Liver (tissue), 8 donors: ENCODE measurements at regions not wholly inside any gene's neighbourhood (a gene's known extent, or its start where the extent isn't known, plus 50 kb on each side); places are given as distances from the start of the nearest gene placed in this dataset.

Experiments used
- DNase-seq: peaks from one replicate; pipeline ENCODE4 v3.0.0-alpha.2; 2017; ENCODE audit warnings: low spot score
- H3K27ac ChIP-seq, 2 donors: one replicate each; pipeline ENCODE4 v1.7.0; 2013; ENCODE audit warnings: inconsistent platforms in 2 of 2, low read length in 2 of 2, control low read depth in 1 of 2, low read depth in 1 of 2, mild to moderate bottlenecking in 1 of 2
- H3K27me3 ChIP-seq, 4 donors: one replicate each; pipeline versions ENCODE4 v1.6.1 to v1.7.0; 2013; ENCODE audit warnings: low read length in 3 of 4, inconsistent platforms in 1 of 4, mild to moderate bottlenecking in 1 of 4, moderate library complexity in 1 of 4; ENCODE audit not compliant: control insufficient read depth in 4 of 4, insufficient read depth in 4 of 4
- H3K36me3 ChIP-seq, 4 donors: one replicate each; pipeline versions ENCODE4 v1.6.1 to v1.7.0; 2013; ENCODE audit warnings: low read length in 3 of 4, mild to moderate bottlenecking in 3 of 4, low read depth in 1 of 4, moderate library complexity in 1 of 4; ENCODE audit not compliant: control insufficient read depth in 4 of 4, insufficient read depth in 3 of 4
- H3K4me1 ChIP-seq, 4 donors: one replicate each; pipeline versions ENCODE4 v1.6.1 to v1.7.0; 2013; ENCODE audit warnings: low read length in 3 of 4, mild to moderate bottlenecking in 3 of 4, moderate library complexity in 1 of 4; ENCODE audit not compliant: control insufficient read depth in 4 of 4, insufficient read depth in 4 of 4
- H3K4me3 ChIP-seq, 3 donors: one replicate each; pipeline versions ENCODE4 v1.6.1 to v1.7.0; 2013; ENCODE audit warnings: low read length in 3 of 3, control low read depth in 1 of 3, low read depth in 1 of 3, mild to moderate bottlenecking in 1 of 3
- H3K9ac ChIP-seq, 2 donors: one replicate each; pipeline ENCODE4 v1.7.0; 2013; ENCODE audit warnings: low read length in 2 of 2, mild to moderate bottlenecking in 2 of 2, moderate library complexity in 2 of 2, control low read depth in 1 of 2, low read depth in 1 of 2
- H3K9me3 ChIP-seq, 4 donors: one replicate each; pipeline versions ENCODE4 v1.6.1 to v1.7.0; 2013; ENCODE audit warnings: low read length in 3 of 4; ENCODE audit not compliant: control insufficient read depth in 4 of 4
- EGR1 ChIP-seq, 2 donors: IDR thresholded peaks; 2 replicates each; pipeline ENCODE4 v1.6.1; 2016 to 2018; ENCODE audit warnings: antibody characterized with exemption in 2 of 2, low read depth in 2 of 2
- FOXA1 ChIP-seq: IDR thresholded peaks from 2 replicates; pipeline ENCODE4 v1.6.1; 2016; ENCODE audit warnings: antibody characterized with exemption
- FOXA2 ChIP-seq: IDR thresholded peaks from 2 replicates; pipeline ENCODE4 v1.6.1; 2016; ENCODE audit warnings: antibody characterized with exemption
- GABPA ChIP-seq, 2 donors: IDR thresholded peaks in 1 of 2; conservative IDR thresholded peaks in 1 of 2; 2 replicates each; pipeline ENCODE4 v1.6.1; 2016; ENCODE audit warnings: antibody characterized with exemption in 2 of 2, mild to moderate bottlenecking in 1 of 2, moderate library complexity in 1 of 2
- HNF4A ChIP-seq, 2 donors: conservative IDR thresholded peaks; 2 replicates each; pipeline ENCODE4 v1.6.1; 2016; ENCODE audit warnings: antibody characterized with exemption in 2 of 2, mild to moderate bottlenecking in 2 of 2
- HNF4G ChIP-seq: IDR thresholded peaks from 2 replicates; pipeline ENCODE4 v1.6.1; 2016; ENCODE audit warnings: antibody characterized with exemption
- JUND ChIP-seq, 2 donors: IDR thresholded peaks; 2 replicates each; pipeline ENCODE4 v1.6.1; 2016; ENCODE audit warnings: antibody characterized with exemption in 2 of 2
- NR2F2 ChIP-seq: IDR thresholded peaks from 2 replicates; pipeline ENCODE4 v1.6.1; 2016; ENCODE audit warnings: antibody characterized with exemption
- RAD21 ChIP-seq, 2 donors: IDR thresholded peaks; 2 replicates each; pipeline ENCODE4 v1.6.1; 2016; ENCODE audit warnings: antibody characterized with exemption in 2 of 2, mild to moderate bottlenecking in 2 of 2
- RXRA ChIP-seq, 2 donors: IDR thresholded peaks; 2 replicates each; pipeline ENCODE4 v1.6.1; 2017 to 2018; ENCODE audit warnings: antibody characterized with exemption in 2 of 2, mild to moderate bottlenecking in 1 of 2
- SP1 ChIP-seq: IDR thresholded peaks from 2 replicates; pipeline ENCODE4 v1.6.1; 2018; ENCODE audit warnings: antibody characterized with exemption, mild to moderate bottlenecking
- TAF1 ChIP-seq: conservative IDR thresholded peaks from 2 replicates; pipeline ENCODE4 v1.6.1; 2016; ENCODE audit warnings: antibody characterized with exemption, mild to moderate bottlenecking
- YY1 ChIP-seq: IDR thresholded peaks from 2 replicates; pipeline ENCODE4 v1.6.1; 2016; ENCODE audit warnings: antibody characterized with exemption, mild to moderate bottlenecking
- WGBS: extraction: QIAGEN DNeasy Blood & Tissue Kit; methylation state at CpG from one replicate; pipeline ENCODE4 v1.1.7; 2013; 5-methylcytosine and 5-hydroxymethylcytosine counted together
- TF ChIP-seq, protein P1 (sequence below): IDR thresholded peaks from 2 replicates; pipeline ENCODE4 v1.6.1; 2016; ENCODE audit warnings: antibody characterized with exemption
- TF ChIP-seq, protein P2 (sequence below): IDR thresholded peaks from 2 replicates; pipeline ENCODE4 v1.6.1; 2016; ENCODE audit warnings: antibody characterized with exemption, mild to moderate bottlenecking
- TF ChIP-seq, protein P3 (sequence below): IDR thresholded peaks from 2 replicates; pipeline ENCODE4 v1.6.1; 2016; ENCODE audit warnings: antibody characterized with exemption
- TF ChIP-seq, protein P4 (sequence below): IDR thresholded peaks from 2 replicates; pipeline ENCODE4 v1.6.1; 2016; ENCODE audit warnings: antibody characterized with exemption
- TF ChIP-seq, protein P5 (sequence below): fragments of 150-350 bp; IDR thresholded peaks from 2 replicates; pipeline ENCODE4 v1.5.1; 2017; ENCODE audit warnings: improper control_type of control experiment, low read depth, low read length; ENCODE audit not compliant: missing input control
- donor health status: healthy.
- donor health status: healthy.
- donor health status: healthy.
- donor health status: healthy.
- donor health status: healthy.

DNA sequence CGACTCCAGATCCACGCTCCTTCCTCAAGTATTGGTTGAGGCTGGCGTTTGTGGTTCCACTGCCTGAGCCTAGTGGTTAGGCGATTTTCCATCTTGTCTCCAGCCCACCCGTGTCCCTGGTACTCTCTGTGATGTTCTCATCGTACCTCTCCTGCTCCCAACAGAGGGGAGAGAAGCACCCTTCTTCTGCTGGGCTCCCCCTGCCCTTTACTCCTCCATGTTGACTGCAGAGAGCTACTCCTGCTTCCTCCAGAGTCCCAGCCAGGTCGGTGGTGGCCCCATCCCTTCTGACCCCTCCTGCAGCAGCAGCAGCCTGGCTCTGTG lies 164.0 kb upstream of the BCOR start:
- H3K27ac ChIP-seq = no peak overlapping the region
- WGBS = 88% methylated on average over 7 of the region's 7 CpGs
- H3K9ac ChIP-seq = no peak overlapping the region
- TF ChIP-seq RXRA (IDR thresholded peaks at IDR 0.05) (no peak), NR2F2 (no peak), FOXA1 (no peak), GABPA (IDR thresholded peaks at IDR 0.05 in 1 of 2, conservative IDR thresholded peaks at IDR 0.05 in 1 of 2) (no peak), SP1 (no peak), RAD21 (IDR thresholded peaks at IDR 0.05) (no peak), EGR1 (IDR thresholded peaks at IDR 0.05; ENCODE audit: low read depth in 2 of 2) (no peak), YY1 (no peak)
- no peak for DNase-seq
- no peaks in the 10 kb centered on the region for H3K9me3 ChIP-seq
- H3K4me1 ChIP-seq = peaks cover 0 to 7% (median 3%) of the 10 kb centered on the region in 4 donors
- no peak overlapping the region for H3K4me3 ChIP-seq
- no peaks in the 10 kb centered on the region for H3K36me3 ChIP-seq
- H3K27me3 ChIP-seq = no peaks in the 10 kb centered on the region

DNA sequence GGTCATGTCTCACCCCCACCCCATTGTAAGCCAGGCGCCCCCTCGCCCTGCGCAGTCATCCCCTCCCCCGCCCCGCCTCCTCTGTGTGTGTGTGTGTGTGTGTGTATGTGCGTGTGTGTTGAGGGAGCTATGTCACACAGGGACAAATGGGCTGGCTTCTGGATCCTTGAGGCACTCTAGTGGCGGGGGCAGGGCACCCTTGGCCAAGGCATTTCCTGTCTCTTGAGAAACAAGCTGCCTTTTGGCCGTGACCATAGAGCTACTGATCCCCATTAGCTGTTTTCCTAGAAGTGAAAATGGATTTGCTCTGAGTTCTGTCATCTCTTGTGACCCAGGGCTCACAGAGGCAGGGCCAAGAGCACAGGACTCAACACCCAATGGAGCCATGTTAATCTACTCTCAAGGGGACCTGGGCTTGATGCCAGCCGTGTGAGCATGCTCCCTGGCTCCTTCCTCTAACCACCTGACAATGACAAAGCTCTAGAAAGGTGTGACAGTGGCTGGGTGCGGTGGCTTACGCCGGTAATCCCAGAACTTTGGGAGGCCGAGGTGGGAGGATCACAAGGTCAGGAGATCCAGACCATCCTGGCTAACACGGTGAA lies 162.5 kb upstream of the BCOR start:
- TF ChIP-seq RXRA (IDR thresholded peaks at IDR 0.05) (no peak), RAD21 (IDR thresholded peaks at IDR 0.05) (no peak), EGR1 (IDR thresholded peaks at IDR 0.05; ENCODE audit: low read depth in 2 of 2) (no peak), TAF1 (no peak), GABPA (IDR thresholded peaks at IDR 0.05 in 1 of 2, conservative IDR thresholded peaks at IDR 0.05 in 1 of 2) (no peak), HNF4G (no peak), YY1 (no peak), JUND (IDR thresholded peaks at IDR 0.05) (no peak), FOXA2 (no peak), NR2F2 (no peak), SP1 (no peak), HNF4A (conservative IDR thresholded peaks at IDR 0.05) (no peak), FOXA1 (no peak)
- TF ChIP-seq, protein P1, sequence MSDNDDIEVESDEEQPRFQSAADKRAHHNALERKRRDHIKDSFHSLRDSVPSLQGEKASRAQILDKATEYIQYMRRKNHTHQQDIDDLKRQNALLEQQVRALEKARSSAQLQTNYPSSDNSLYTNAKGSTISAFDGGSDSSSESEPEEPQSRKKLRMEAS = no peak
- TF ChIP-seq, protein P2, sequence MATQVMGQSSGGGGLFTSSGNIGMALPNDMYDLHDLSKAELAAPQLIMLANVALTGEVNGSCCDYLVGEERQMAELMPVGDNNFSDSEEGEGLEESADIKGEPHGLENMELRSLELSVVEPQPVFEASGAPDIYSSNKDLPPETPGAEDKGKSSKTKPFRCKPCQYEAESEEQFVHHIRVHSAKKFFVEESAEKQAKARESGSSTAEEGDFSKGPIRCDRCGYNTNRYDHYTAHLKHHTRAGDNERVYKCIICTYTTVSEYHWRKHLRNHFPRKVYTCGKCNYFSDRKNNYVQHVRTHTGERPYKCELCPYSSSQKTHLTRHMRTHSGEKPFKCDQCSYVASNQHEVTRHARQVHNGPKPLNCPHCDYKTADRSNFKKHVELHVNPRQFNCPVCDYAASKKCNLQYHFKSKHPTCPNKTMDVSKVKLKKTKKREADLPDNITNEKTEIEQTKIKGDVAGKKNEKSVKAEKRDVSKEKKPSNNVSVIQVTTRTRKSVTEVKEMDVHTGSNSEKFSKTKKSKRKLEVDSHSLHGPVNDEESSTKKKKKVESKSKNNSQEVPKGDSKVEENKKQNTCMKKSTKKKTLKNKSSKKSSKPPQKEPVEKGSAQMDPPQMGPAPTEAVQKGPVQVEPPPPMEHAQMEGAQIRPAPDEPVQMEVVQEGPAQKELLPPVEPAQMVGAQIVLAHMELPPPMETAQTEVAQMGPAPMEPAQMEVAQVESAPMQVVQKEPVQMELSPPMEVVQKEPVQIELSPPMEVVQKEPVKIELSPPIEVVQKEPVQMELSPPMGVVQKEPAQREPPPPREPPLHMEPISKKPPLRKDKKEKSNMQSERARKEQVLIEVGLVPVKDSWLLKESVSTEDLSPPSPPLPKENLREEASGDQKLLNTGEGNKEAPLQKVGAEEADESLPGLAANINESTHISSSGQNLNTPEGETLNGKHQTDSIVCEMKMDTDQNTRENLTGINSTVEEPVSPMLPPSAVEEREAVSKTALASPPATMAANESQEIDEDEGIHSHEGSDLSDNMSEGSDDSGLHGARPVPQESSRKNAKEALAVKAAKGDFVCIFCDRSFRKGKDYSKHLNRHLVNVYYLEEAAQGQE = no peak
- TF ChIP-seq, protein P3, sequence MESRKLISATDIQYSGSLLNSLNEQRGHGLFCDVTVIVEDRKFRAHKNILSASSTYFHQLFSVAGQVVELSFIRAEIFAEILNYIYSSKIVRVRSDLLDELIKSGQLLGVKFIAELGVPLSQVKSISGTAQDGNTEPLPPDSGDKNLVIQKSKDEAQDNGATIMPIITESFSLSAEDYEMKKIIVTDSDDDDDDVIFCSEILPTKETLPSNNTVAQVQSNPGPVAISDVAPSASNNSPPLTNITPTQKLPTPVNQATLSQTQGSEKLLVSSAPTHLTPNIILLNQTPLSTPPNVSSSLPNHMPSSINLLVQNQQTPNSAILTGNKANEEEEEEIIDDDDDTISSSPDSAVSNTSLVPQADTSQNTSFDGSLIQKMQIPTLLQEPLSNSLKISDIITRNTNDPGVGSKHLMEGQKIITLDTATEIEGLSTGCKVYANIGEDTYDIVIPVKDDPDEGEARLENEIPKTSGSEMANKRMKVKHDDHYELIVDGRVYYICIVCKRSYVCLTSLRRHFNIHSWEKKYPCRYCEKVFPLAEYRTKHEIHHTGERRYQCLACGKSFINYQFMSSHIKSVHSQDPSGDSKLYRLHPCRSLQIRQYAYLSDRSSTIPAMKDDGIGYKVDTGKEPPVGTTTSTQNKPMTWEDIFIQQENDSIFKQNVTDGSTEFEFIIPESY = no peak
- TF ChIP-seq, protein P4, sequence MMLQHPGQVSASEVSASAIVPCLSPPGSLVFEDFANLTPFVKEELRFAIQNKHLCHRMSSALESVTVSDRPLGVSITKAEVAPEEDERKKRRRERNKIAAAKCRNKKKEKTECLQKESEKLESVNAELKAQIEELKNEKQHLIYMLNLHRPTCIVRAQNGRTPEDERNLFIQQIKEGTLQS = no peak
- TF ChIP-seq, protein P5, sequence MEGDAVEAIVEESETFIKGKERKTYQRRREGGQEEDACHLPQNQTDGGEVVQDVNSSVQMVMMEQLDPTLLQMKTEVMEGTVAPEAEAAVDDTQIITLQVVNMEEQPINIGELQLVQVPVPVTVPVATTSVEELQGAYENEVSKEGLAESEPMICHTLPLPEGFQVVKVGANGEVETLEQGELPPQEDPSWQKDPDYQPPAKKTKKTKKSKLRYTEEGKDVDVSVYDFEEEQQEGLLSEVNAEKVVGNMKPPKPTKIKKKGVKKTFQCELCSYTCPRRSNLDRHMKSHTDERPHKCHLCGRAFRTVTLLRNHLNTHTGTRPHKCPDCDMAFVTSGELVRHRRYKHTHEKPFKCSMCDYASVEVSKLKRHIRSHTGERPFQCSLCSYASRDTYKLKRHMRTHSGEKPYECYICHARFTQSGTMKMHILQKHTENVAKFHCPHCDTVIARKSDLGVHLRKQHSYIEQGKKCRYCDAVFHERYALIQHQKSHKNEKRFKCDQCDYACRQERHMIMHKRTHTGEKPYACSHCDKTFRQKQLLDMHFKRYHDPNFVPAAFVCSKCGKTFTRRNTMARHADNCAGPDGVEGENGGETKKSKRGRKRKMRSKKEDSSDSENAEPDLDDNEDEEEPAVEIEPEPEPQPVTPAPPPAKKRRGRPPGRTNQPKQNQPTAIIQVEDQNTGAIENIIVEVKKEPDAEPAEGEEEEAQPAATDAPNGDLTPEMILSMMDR = no peak
- Histone ChIP-seq H3K4me1 (no peaks in the 10 kb centered on the region), H3K4me3 (no peak overlapping the region), H3K9ac (no peak overlapping the region), H3K9me3 (no peaks in the 10 kb centered on the region), H3K27ac (no peak overlapping the region), H3K27me3 (no peaks in the 10 kb centered on the region), H3K36me3 (no peaks in the 10 kb centered on the region)
- whole genome bisulfite sequencing = 85% methylated on average over 14 of the region's 14 CpGs
- DNase-seq = no peak
